Activated B cell treated with CpG ODN at 0.5 μM for 24 hours (primary cell): ENCODE measurements at regions not wholly inside any gene's neighbourhood (a gene's known extent, or its start where the extent isn't known, plus 50 kb on each side); places are given as distances from the start of the nearest gene placed in this dataset.

Experiments used
- ATAC-seq: fragments of 200-7000 bp; cut with Tn5 transposase; one replicate; pipeline ENCODE4 v1.10.0; 2021; ENCODE audit warnings: low read depth, mild to moderate bottlenecking, moderate library complexity
- CTCF ChIA-PET: fragments of 350-600 bp; sonication (Branson Sonifier 250); formaldehyde crosslinking; loops from one replicate; lab custom pipeline; 2021; ENCODE audit warnings: antibody characterized with exemption; lab: Charles Lee
- POLR2A ChIA-PET: fragments of 350-600 bp; sonication (Branson Sonifier 250); formaldehyde crosslinking; loops from one replicate; lab custom pipeline; 2021; ENCODE audit warnings: antibody characterized with exemption; lab: Charles Lee
- DNase-seq: peaks from one replicate; pipeline ENCODE4 v3.0.0; 2022
- H3K27ac Mint-ChIP-seq: one replicate; pipeline ENCODE4 v1.8.0; 2020; ENCODE audit warnings: mixed read lengths
- H3K27me3 Mint-ChIP-seq: one replicate; pipeline ENCODE4 v1.8.0; 2021; ENCODE audit warnings: mixed read lengths
- H3K36me3 Mint-ChIP-seq: one replicate; pipeline ENCODE4 v1.8.0; 2021; ENCODE audit warnings: low read depth, mixed read lengths
- H3K4me1 Mint-ChIP-seq: one replicate; pipeline ENCODE4 v1.8.0; 2021; ENCODE audit warnings: mixed read lengths
- H3K4me3 Mint-ChIP-seq: one replicate; pipeline ENCODE4 v1.8.0; 2020; ENCODE audit warnings: mild to moderate bottlenecking, mixed read lengths
- H3K9me3 Mint-ChIP-seq: one replicate; pipeline ENCODE4 v1.8.0; 2020; ENCODE audit warnings: mixed read lengths
- CTCF ChIP-seq: fragments of 200-600 bp; IDR thresholded peaks from one replicate; pipeline ENCODE4 v1.8.0; 2022; ENCODE audit warnings: antibody characterized with exemption, mild to moderate bottlenecking
- intact Hi-C: fragments of 100-400 bp; cut with micrococcal nuclease; formaldehyde crosslinking; loops from one replicate; pipeline ENCODE4 v1.15.1; 2024

- POLR2A ChIA-PET, result no interaction called here
- no peaks in the 10 kb centered on the region for H3K36me3 Mint-ChIP-seq
- no peak for ATAC-seq
- no peak for DNase-seq
- H3K4me3 Mint-ChIP-seq, result no peak overlapping the region
- no peaks in the 10 kb centered on the region for H3K27me3 Mint-ChIP-seq
- peaks cover 15% of the 10 kb centered on the region for H3K9me3 Mint-ChIP-seq
- no peaks in the 10 kb centered on the region for H3K4me1 Mint-ChIP-seq
- CTCF ChIA-PET, result interaction anchor here (1.3 to 1.6 kb wide), 2 partner anchors 9 to 181 kb away, joined by 3 to 5 read pairs; no protein-coding TSS in a partner anchor
- no peak for TF ChIP-seq CTCF
- intact Hi-C loops, result no loop called here
- H3K27ac Mint-ChIP-seq, result no peak overlapping the region
These were observed 218.5 kb upstream of the TMEM196 start for GRCh38 chr7:19991936-19992335.

GRCh38 chr7:19989906-19990305 is 216.5 kb upstream of the TMEM196 start:
- Mint-ChIP-seq H3K27ac (no peak overlapping the region), H3K4me3 (no peak overlapping the region), H3K4me1 (no peaks in the 10 kb centered on the region), H3K36me3 (no peaks in the 10 kb centered on the region), H3K9me3 (peaks cover 15% of the 10 kb centered on the region), H3K27me3 (no peaks in the 10 kb centered on the region)
- intact Hi-C loops, result loop anchor here (10.0 kb wide), 1 partner anchor 445 kb away; no protein-coding TSS in a partner anchor
- ChIA-PET CTCF (interaction anchor here (1.1 kb wide), 1 partner anchor 183 kb away, joined by 5 read pairs; no protein-coding TSS in a partner anchor), POLR2A (no interaction called here)
- no peak for TF ChIP-seq CTCF
- ATAC-seq (no peak), DNase-seq (no peak)

- H3K27ac Mint-ChIP-seq, result no peak overlapping the region
- DNase-seq, result no peak
- H3K4me3 Mint-ChIP-seq, result no peak overlapping the region
- no peak for ATAC-seq
- H3K4me1 Mint-ChIP-seq, result no peaks in the 10 kb centered on the region
- CTCF ChIA-PET, result no interaction called here
- H3K36me3 Mint-ChIP-seq, result no peaks in the 10 kb centered on the region
- H3K27me3 Mint-ChIP-seq, result no peaks in the 10 kb centered on the region
- POLR2A ChIA-PET, result no interaction called here
- intact Hi-C loops, result loop anchor here (10.0 kb wide), 1 partner anchor 446 kb away; no protein-coding TSS in a partner anchor
- H3K9me3 Mint-ChIP-seq, result peaks cover 15% of the 10 kb centered on the region
- TF ChIP-seq CTCF, result no peak
These were observed 215.4 kb upstream of the TMEM196 start for GRCh38 chr7:19988860-19989259.

GRCh38 chr7:19984231-19984632 is 210.8 kb upstream of the TMEM196 start:
- Mint-ChIP-seq H3K9me3 (no peaks in the 10 kb centered on the region), H3K27ac (no peak overlapping the region), H3K4me3 (no peak overlapping the region), H3K36me3 (no peaks in the 10 kb centered on the region), H3K4me1 (no peaks in the 10 kb centered on the region), H3K27me3 (no peaks in the 10 kb centered on the region)
- no peak for ATAC-seq
- intact Hi-C loops, result loop anchor here (5.0 to 10.0 kb wide), 4 partner anchors 128 to 451 kb away; no protein-coding TSS in a partner anchor
- DNase-seq, result no peak
- no peak for TF ChIP-seq CTCF
- CTCF ChIA-PET, result interaction anchor here (1.1 to 5.3 kb wide), 6 partner anchors 189 to 614 kb away, joined by 3 to 55 read pairs (median 26); no protein-coding TSS in a partner anchor
- POLR2A ChIA-PET, result no interaction called here

- H3K27me3 Mint-ChIP-seq, result no peaks in the 10 kb centered on the region
- intact Hi-C loops, result loop anchor here (1.0 to 10.0 kb wide), 11 partner anchors 129 to 615 kb away; partner anchors contain the start of genes MACC1 and POLR1F
- no peak overlapping the region for H3K27ac Mint-ChIP-seq
- no peaks in the 10 kb centered on the region for H3K9me3 Mint-ChIP-seq
- ChIA-PET CTCF (interaction anchor here (0.8 to 5.3 kb wide), 23 partner anchors 8 to 1271 kb away, joined by 3 to 55 read pairs (median 5); no protein-coding TSS in a partner anchor), POLR2A (no interaction called here)
- DNase-seq, result no peak
- H3K4me3 Mint-ChIP-seq, result no peak overlapping the region
- peak; percentile 50 for ATAC-seq
- H3K36me3 Mint-ChIP-seq, result no peaks in the 10 kb centered on the region
- no peaks in the 10 kb centered on the region for H3K4me1 Mint-ChIP-seq
- no peak for TF ChIP-seq CTCF
These were observed 209.7 kb upstream of the TMEM196 start for GRCh38 chr7:19982841-19983835.
